Panc1 (cell line): ENCODE measurements at regions not wholly inside any gene's neighbourhood (a gene's known extent, or its start where the extent isn't known, plus 50 kb on each side); places are given as distances from the start of the nearest gene placed in this dataset.

ENCODE experiments used
- ATAC-seq: fragments of 200-7000 bp; cut with Tn5 transposase; 2 replicates; pipeline ENCODE4 v1.9.1; 2020; ENCODE audit warnings: mild to moderate bottlenecking, moderate library complexity
- BruUV-seq: library from RNA; stranded (reverse); fragments of 400-500 nt; replicated peaks from 2 replicates; lab custom pipeline; 2021; lab: Mats Ljungman, UMichigan
- CTCF ChIA-PET: fragments of 300-600 bp; sonication (Branson Sonifier 250); formaldehyde crosslinking; loops from one replicate; lab custom pipeline; 2022; ENCODE audit warnings: antibody characterized with exemption; lab: Charles Lee
- POLR2A ChIA-PET: fragments of 300-600 bp; sonication (Branson Sonifier 250); formaldehyde crosslinking; loops from one replicate; lab custom pipeline; 2022; ENCODE audit warnings: antibody characterized with exemption; lab: Charles Lee
- DNase-seq: peaks from one replicate; pipeline ENCODE4 v3.0.0-alpha.2; 2010; ENCODE audit warnings: low read depth, low spot score
- H3K27ac ChIP-seq: 2 replicates; pipeline ENCODE4 v1.5.1; 2011; ENCODE audit warnings: mild to moderate bottlenecking, low read length, inconsistent platforms
- H3K27me3 ChIP-seq: fragments of 200-500 bp; sonication (Bioruptor generic); 2 replicates; pipeline ENCODE4 v1.6.0; 2014; ENCODE audit warnings: low read length, inconsistent platforms; ENCODE audit not compliant: control insufficient read depth, insufficient read depth
- H3K36me3 ChIP-seq: fragments of 200-500 bp; sonication (Bioruptor generic); 2 replicates; pipeline ENCODE4 v1.5.1; 2014; ENCODE audit warnings: inconsistent platforms, mild to moderate bottlenecking, low read length, moderate library complexity; ENCODE audit not compliant: control insufficient read depth, insufficient read depth
- H3K4me1 ChIP-seq: 2 replicates; pipeline ENCODE4 v1.5.1; 2011; ENCODE audit warnings: inconsistent platforms, mild to moderate bottlenecking, low read length, moderate library complexity; ENCODE audit not compliant: control insufficient read depth, insufficient read depth
- H3K4me3 ChIP-seq, 2 experiments: 2 replicates each; pipeline ENCODE4 v1.5.1; 2011 to 2012; ENCODE audit warnings: low read depth in 2 of 2, low read length in 2 of 2, mild to moderate bottlenecking in 2 of 2, inconsistent platforms in 1 of 2, moderate library complexity in 1 of 2
- H3K9me3 ChIP-seq: fragments of 200-500 bp; sonication (Bioruptor generic); 2 replicates; pipeline ENCODE4 v1.5.1; 2014; ENCODE audit warnings: low read depth, mild to moderate bottlenecking, inconsistent platforms, low read length, moderate library complexity; ENCODE audit not compliant: control insufficient read depth, insufficient read depth
- CTCF ChIP-seq: fragments of 450-650 bp; IDR thresholded peaks from 2 replicates; pipeline ENCODE4 v1.5.1; 2017; ENCODE audit warnings: mild to moderate bottlenecking
- POLR2AphosphoS5 ChIP-seq: IDR thresholded peaks from 2 replicates; pipeline ENCODE4 v1.6.1; 2012; ENCODE audit warnings: mild to moderate bottlenecking, low read depth, low read length, moderate library complexity
- REST ChIP-seq, 2 experiments: IDR thresholded peaks; 2 replicates each; pipeline ENCODE4 v1.6.1; 2011 to 2012; ENCODE audit warnings: low read depth in 2 of 2, control low read depth in 1 of 2, low read length in 1 of 2, mild to moderate bottlenecking in 1 of 2, moderate library complexity in 1 of 2; ENCODE audit not compliant: insufficient read depth in 1 of 2
- SIN3A ChIP-seq: IDR thresholded peaks from 2 replicates; pipeline ENCODE4 v1.6.1; 2012; ENCODE audit warnings: low read depth, mild to moderate bottlenecking, low read length, moderate library complexity, borderline replicate concordance; ENCODE audit not compliant: insufficient read depth
- TCF7L2 ChIP-seq: IDR thresholded peaks from 2 replicates; pipeline ENCODE4 v1.6.1; 2011; ENCODE audit warnings: mild to moderate bottlenecking, low read depth, low read length, inconsistent platforms
- in situ Hi-C: cut with HindIII; loops from 2 replicates; pipeline ENCODE4 v1.10.0; 2016; ENCODE audit warnings: low sequenced_read_pairs, low pct_unique_long_range_greater_than_20kb
- intact Hi-C: fragments of 100-400 bp; cut with micrococcal nuclease; formaldehyde crosslinking; loops from one replicate; pipeline ENCODE4 v1.10.0; 2022; ENCODE audit not compliant: unreplicated experiment

- ChIA-PET POLR2A (no interaction called here), CTCF (no interaction called here)
- no peak for ATAC-seq
- Histone ChIP-seq H3K9me3 (no peaks in the 10 kb centered on the region), H3K4me1 (no peaks in the 10 kb centered on the region), H3K36me3 (no peaks in the 10 kb centered on the region), H3K4me3 (no peak overlapping the region), H3K27me3 (no peaks in the 10 kb centered on the region), H3K27ac (no peak overlapping the region)
- TF ChIP-seq POLR2AphosphoS5 (no peak), SIN3A (no peak), CTCF (no peak), REST (IDR thresholded peaks at IDR 0.05; ENCODE audit: insufficient read depth in 1 of 2, low read depth in 2 of 2, low read length in 1 of 2) (no peak), TCF7L2 (no peak)
- BruUV-seq, result no TSS peak
- intact Hi-C loops, result no loop called here
- DNase-seq, result no peak
- in situ Hi-C loops, result no loop called here
These were observed 166.5 kb upstream of the COL1A2 start for GRCh38 chr7:94228223-94228622.

- CTCF ChIA-PET, result no interaction called here
- no TSS peak for BruUV-seq
- H3K9me3 ChIP-seq, result no peaks in the 10 kb centered on the region
- ATAC-seq, result no peak
- DNase-seq, result no peak
- no peak for TF ChIP-seq POLR2AphosphoS5
- TF ChIP-seq SIN3A, result no peak
- no peak for TF ChIP-seq REST (IDR thresholded peaks at IDR 0.05; ENCODE audit: insufficient read depth in 1 of 2, low read depth in 2 of 2, low read length in 1 of 2)
- no peak for TF ChIP-seq CTCF
- no peak for TF ChIP-seq TCF7L2
- intact Hi-C loops (no loop called here), in situ Hi-C loops (no loop called here)
- H3K4me3 ChIP-seq, result no peak overlapping the region
- H3K36me3 ChIP-seq, result no peaks in the 10 kb centered on the region
- H3K27ac ChIP-seq, result no peak overlapping the region
- POLR2A ChIA-PET, result no interaction called here
- H3K4me1 ChIP-seq, result no peaks in the 10 kb centered on the region
- no peaks in the 10 kb centered on the region for H3K27me3 ChIP-seq
These were observed 166.0 kb upstream of the COL1A2 start for GRCh38 chr7:94228678-94229077.
